Right forelimb (tissue), 1 donor: ENCODE measurements at regions not wholly inside any gene's neighbourhood (a gene's known extent, or its start where the extent isn't known, plus 50 kb on each side); places are given as distances from the start of the nearest gene placed in this dataset.
A peak's percentile ranks its signal among the peaks of the same experiment; 100 is the strongest.

Experiments
- DNase-seq: peaks from one replicate; pipeline ENCODE4 v3.0.0-alpha.2; 2018

- no peak for DNase-seq
Measured at GRCh38 chr1:60411591-60411990, 338.0 kb upstream of the C1orf87 start.

- peak; percentile 59 for DNase-seq
Measured at GRCh38 chr1:60402816-60403215, 329.2 kb upstream of the C1orf87 start.

- no peak for DNase-seq
Measured at GRCh38 chr1:60402216-60402615, 328.6 kb upstream of the C1orf87 start.

- no peak for DNase-seq
Measured at GRCh38 chr1:60394436-60394835, 320.9 kb upstream of the C1orf87 start.

GRCh38 chr1:60390593-60391282 lies 317.2 kb upstream of the C1orf87 start:
- DNase-seq, result no peak

- DNase-seq, result no peak
Measured at GRCh38 chr1:60388092-60388987, 314.8 kb upstream of the C1orf87 start.

- no peak for DNase-seq
Measured at GRCh38 chr1:60387175-60387574, 313.6 kb upstream of the C1orf87 start.

GRCh38 chr1:60386249-60386648 lies 312.7 kb upstream of the C1orf87 start:
- DNase-seq, result no peak

GRCh38 chr1:60376196-60376595 lies 302.6 kb upstream of the C1orf87 start:
- DNase-seq, result no peak

- no peak for DNase-seq
Measured at GRCh38 chr1:60374537-60374936, 301.0 kb upstream of the C1orf87 start.

GRCh38 chr1:60367532-60367931 lies 294.0 kb upstream of the C1orf87 start:
- no peak for DNase-seq

- DNase-seq, result no peak
Measured at GRCh38 chr1:60359431-60359830, 285.9 kb upstream of the C1orf87 start.

- no peak for DNase-seq
Measured at GRCh38 chr1:60350531-60350930, 277.0 kb upstream of the C1orf87 start.

- DNase-seq, result no peak
Measured at GRCh38 chr1:60348884-60349283, 275.3 kb upstream of the C1orf87 start.

GRCh38 chr1:60345621-60346020 lies 272.1 kb upstream of the C1orf87 start:
- DNase-seq, result no peak

GRCh38 chr1:60345049-60345448 lies 271.5 kb upstream of the C1orf87 start:
- no peak for DNase-seq

GRCh38 chr1:60343736-60344135 lies 270.2 kb upstream of the C1orf87 start:
- no peak for DNase-seq

- no peak for DNase-seq
Measured at GRCh38 chr1:60342569-60342968, 269.0 kb upstream of the C1orf87 start.

GRCh38 chr1:60341274-60341673 lies 267.7 kb upstream of the C1orf87 start:
- no peak for DNase-seq

- DNase-seq, result no peak
Measured at GRCh38 chr1:60331647-60332046, 258.1 kb upstream of the C1orf87 start.

- DNase-seq, result no peak
Measured at GRCh38 chr1:60329651-60330050, 256.1 kb upstream of the C1orf87 start.

GRCh38 chr1:60311838-60312237 lies 238.3 kb upstream of the C1orf87 start:
- DNase-seq, result no peak

- no peak for DNase-seq
Measured at GRCh38 chr1:60299581-60299980, 226.0 kb upstream of the C1orf87 start.

GRCh38 chr1:60298290-60298689 lies 224.7 kb upstream of the C1orf87 start:
- no peak for DNase-seq
